CD14-positive monocyte (primary cell): ENCODE measurements at regions not wholly inside any gene's neighbourhood (a gene's known extent, or its start where the extent isn't known, plus 50 kb on each side); places are given as distances from the start of the nearest gene placed in this dataset.

Experiments
- DNase-seq, 3 donors: peaks; one replicate each; pipeline ENCODE4 v3.0.0-alpha.2; 2011 to 2022
- H2AFZ ChIP-seq: 2 replicates; pipeline ENCODE4 v1.6.0; 2012; ENCODE audit warnings: mild to moderate bottlenecking, low read depth, low read length, inconsistent platforms; ENCODE audit not compliant: insufficient read depth, poor library complexity, severe bottlenecking
- H3K27ac ChIP-seq, 2 donors: 1 replicate in 1 of 2; 2 replicates in 1 of 2; pipeline ENCODE4 v1.5.1; 2012 to 2013; ENCODE audit warnings: low read length in 2 of 2, control low read depth in 1 of 2, inconsistent platforms in 1 of 2, low read depth in 1 of 2, mild to moderate bottlenecking in 1 of 2
- H3K27me3 ChIP-seq, 2 donors: one replicate each; pipeline versions ENCODE4 v1.6.0 to v1.6.1; 2011 to 2013; ENCODE audit warnings: low read length in 2 of 2; ENCODE audit not compliant: control insufficient read depth in 2 of 2, insufficient read depth in 2 of 2
- H3K36me3 ChIP-seq, 2 donors: replicated peaks in 1 of 2; 1 replicate in 1 of 2; 2 replicates in 1 of 2; pipeline versions ENCODE4 v1.5.1 to v1.6.1; 2012 to 2013; ENCODE audit warnings: low read length in 2 of 2, control low read depth in 1 of 2, inconsistent platforms in 1 of 2, mild to moderate bottlenecking in 1 of 2; ENCODE audit not compliant: insufficient read depth in 2 of 2, control insufficient read depth in 1 of 2
- H3K4me1 ChIP-seq, 2 donors: 1 replicate in 1 of 2; 2 replicates in 1 of 2; pipeline versions ENCODE4 v1.5.1 to v1.6.1; 2012 to 2013; ENCODE audit warnings: low read length in 2 of 2, control low read depth in 1 of 2, inconsistent platforms in 1 of 2, mild to moderate bottlenecking in 1 of 2, moderate library complexity in 1 of 2; ENCODE audit not compliant: insufficient read depth in 2 of 2, control insufficient read depth in 1 of 2
- H3K4me2 ChIP-seq: replicated peaks from 2 replicates; pipeline ENCODE3; 2012; ENCODE audit warnings: low read length, moderate library complexity, mild to moderate bottlenecking; ENCODE audit not compliant: poor library complexity, severe bottlenecking; ENCODE audit errors: extremely low read depth
- H3K4me3 ChIP-seq, 3 experiments: fragments of 200-600 bp in 1 of 3; sonication (generic) in 1 of 3; replicated peaks in 1 of 3; 1 replicate in 2 of 3; 2 replicates in 1 of 3; pipeline ENCODE4 v1.5.1; 2011 to 2013; ENCODE audit warnings: low read length in 3 of 3, mild to moderate bottlenecking in 3 of 3, control low read depth in 2 of 3, low read depth in 2 of 3, inconsistent platforms in 1 of 3, moderate library complexity in 1 of 3
- H3K79me2 ChIP-seq: 2 replicates; pipeline ENCODE4 v1.6.0; 2012; ENCODE audit warnings: mild to moderate bottlenecking, control low read depth, inconsistent platforms, low read length, moderate library complexity; ENCODE audit not compliant: insufficient read depth
- H3K9ac ChIP-seq: 2 replicates; pipeline ENCODE4 v1.6.0; 2017; ENCODE audit warnings: low read length, mild to moderate bottlenecking; ENCODE audit not compliant: insufficient read depth, poor library complexity, severe bottlenecking
- H3K9me3 ChIP-seq, 2 donors: replicated peaks in 1 of 2; 1 replicate in 1 of 2; 2 replicates in 1 of 2; pipeline versions ENCODE4 v1.5.1 to v1.6.1; 2012 to 2013; ENCODE audit warnings: low read length in 2 of 2, control low read depth in 1 of 2; ENCODE audit not compliant: control insufficient read depth in 1 of 2, insufficient read depth in 1 of 2
- H4K20me1 ChIP-seq: 2 replicates; pipeline ENCODE4 v1.6.0; 2012; ENCODE audit warnings: mild to moderate bottlenecking, low read length, control low read depth, moderate library complexity; ENCODE audit not compliant: insufficient read depth
- H3K27ac Mint-ChIP-seq, 7 donors: one replicate each; pipeline ENCODE4 v1.8.0; 2020; ENCODE audit warnings: mild to moderate bottlenecking in 7 of 7, mixed read lengths in 7 of 7, moderate library complexity in 6 of 7, inconsistent platforms in 2 of 7
- H3K27me3 Mint-ChIP-seq, 3 donors: one replicate each; pipeline ENCODE4 v1.8.0; 2021 to 2022; ENCODE audit warnings: low read depth in 3 of 3, mild to moderate bottlenecking in 3 of 3, mixed read lengths in 3 of 3, moderate library complexity in 3 of 3, inconsistent platforms in 1 of 3
- H3K36me3 Mint-ChIP-seq, 2 donors: one replicate each; pipeline ENCODE4 v1.8.0; 2020; ENCODE audit warnings: mixed read lengths in 2 of 2, inconsistent platforms in 1 of 2, mild to moderate bottlenecking in 1 of 2
- H3K4me1 Mint-ChIP-seq: one replicate; pipeline ENCODE4 v1.8.0; 2020; ENCODE audit warnings: mild to moderate bottlenecking, mixed read lengths
- H3K4me3 Mint-ChIP-seq, 2 donors: one replicate each; pipeline ENCODE4 v1.8.0; 2020; ENCODE audit warnings: mild to moderate bottlenecking in 2 of 2, mixed read lengths in 2 of 2, moderate library complexity in 1 of 2
- H3K9me3 Mint-ChIP-seq, 7 donors: one replicate each; pipeline ENCODE4 v1.8.0; 2020 to 2022; ENCODE audit warnings: mixed read lengths in 7 of 7, mild to moderate bottlenecking in 6 of 7, moderate library complexity in 6 of 7, inconsistent platforms in 2 of 7
- CTCF ChIP-seq: fragments of 200-600 bp; IDR thresholded peaks from one replicate; pipeline ENCODE4 v1.8.0; 2022; ENCODE audit warnings: antibody characterized with exemption, mild to moderate bottlenecking
- WGBS: methylation state at CpG from one replicate; pipeline ENCODE4 v1.1.5; 2013; ENCODE audit warnings: missing lambda C conversion rate; ENCODE audit not compliant: insufficient coverage; 5-methylcytosine and 5-hydroxymethylcytosine counted together
- intact Hi-C, 2 donors: fragments of 100-400 bp; cut with micrococcal nuclease; formaldehyde crosslinking; loops; one replicate each; pipeline versions ENCODE4 v1.15.0 to v1.15.1; 2023

- no peaks in the 10 kb centered on the region for H3K36me3 ChIP-seq
- no peak overlapping the region for H3K27ac ChIP-seq
- no peak overlapping the region for H3K27ac Mint-ChIP-seq
- no peak overlapping the region for H3K9ac ChIP-seq
- no peaks in the 10 kb centered on the region for H3K27me3 Mint-ChIP-seq
- H3K9me3 ChIP-seq: peaks cover 13 to 23% of the 10 kb centered on the region in 2 donors
- no peak overlapping the region for H2AFZ ChIP-seq
- H3K4me1 ChIP-seq: no peaks in the 10 kb centered on the region
- H4K20me1 ChIP-seq: no peaks in the 10 kb centered on the region
- H3K4me3 ChIP-seq: no peak overlapping the region
- H3K4me2 ChIP-seq: no peak overlapping the region
- H3K79me2 ChIP-seq: no peaks in the 10 kb centered on the region
- H3K4me1 Mint-ChIP-seq: no peaks in the 10 kb centered on the region
- intact Hi-C loops: no loop called here
- H3K9me3 Mint-ChIP-seq: peaks cover 8 to 20% (median 14%) of the 10 kb centered on the region in 7 donors
- DNase-seq: no peak
- no CpG with 5 or more reads among the region's 1 CpG for WGBS
- TF ChIP-seq CTCF: no peak
- H3K36me3 Mint-ChIP-seq: no peaks in the 10 kb centered on the region
- no peaks in the 10 kb centered on the region for H3K27me3 ChIP-seq
- H3K4me3 Mint-ChIP-seq: no peak overlapping the region
Observed at GRCh38 chr13:57843521-57843920, 212.0 kb downstream of the PCDH17 start.

GRCh38 chr13:57846600-57847173 is 215.1 kb downstream of the PCDH17 start:
- Histone ChIP-seq H3K4me3 (no peak overlapping the region), H3K27me3 (no peaks in the 10 kb centered on the region), H3K27ac (no peak overlapping the region), H3K4me1 (no peaks in the 10 kb centered on the region), H3K9ac (no peak overlapping the region), H4K20me1 (no peaks in the 10 kb centered on the region), H2AFZ (no peak overlapping the region), H3K4me2 (no peak overlapping the region), H3K36me3 (no peaks in the 10 kb centered on the region), H3K9me3 (peaks cover 13 to 23% of the 10 kb centered on the region in 2 donors), H3K79me2 (no peaks in the 10 kb centered on the region)
- H3K27me3 Mint-ChIP-seq: no peaks in the 10 kb centered on the region
- H3K4me1 Mint-ChIP-seq: no peaks in the 10 kb centered on the region
- H3K9me3 Mint-ChIP-seq: peaks cover 8 to 20% (median 12%) of the 10 kb centered on the region in 7 donors
- no peak overlapping the region for H3K27ac Mint-ChIP-seq
- no peak overlapping the region for H3K4me3 Mint-ChIP-seq
- intact Hi-C loops: no loop called here
- WGBS: no CpG with 5 or more reads among the region's 4 CpGs
- no peak for TF ChIP-seq CTCF
- no peak for DNase-seq
- H3K36me3 Mint-ChIP-seq: no peaks in the 10 kb centered on the region
